ENCODE measurements at regions not wholly inside any gene's neighbourhood (a gene's known extent, or its start where the extent isn't known, plus 50 kb on each side); places are given as distances from the start of the nearest gene placed in this dataset.
"Not testable (repeated sequence)": the region's sequence is repeated elsewhere in the genome, so short reads cannot be mapped to it uniquely, and the experiment has no call there.

DNA sequence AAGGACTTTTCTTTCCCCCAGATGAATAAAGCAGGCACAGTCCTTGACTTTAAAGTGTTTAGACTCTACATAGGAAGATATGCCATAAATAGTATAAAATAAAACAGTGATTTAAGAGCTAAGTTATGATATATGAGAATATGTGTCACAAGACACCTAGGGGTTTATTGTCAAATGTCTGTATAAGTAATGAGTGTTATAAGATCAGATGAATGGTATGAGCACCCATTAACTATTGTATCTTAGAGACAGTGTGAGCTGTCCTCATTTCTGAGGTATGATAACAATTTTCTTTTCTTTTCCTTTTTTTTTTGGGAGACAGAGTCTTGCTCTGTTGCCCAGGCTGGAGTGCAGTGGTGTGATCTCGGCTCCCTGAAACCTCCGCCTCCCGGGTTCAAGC lies 365.3 kb downstream of the RND3 start:
- Histone ChIP-seq H3K36me3 (ENCODE audit: control insufficient read depth, insufficient read depth, low read length) (no peaks in the 10 kb centered on the region), H3K27ac (ENCODE audit: insufficient read depth, low read length) (no peak overlapping the region), H3K4me3 (replicated peaks in 1 of 4; ENCODE audit: control extremely low read depth in 1 of 4, insufficient read depth in 1 of 4, low read depth in 3 of 4, low read length in 4 of 4) (no peak overlapping the region), H3K9ac (ENCODE audit: insufficient read depth, low read length) (no peak overlapping the region), H3K27me3 (ENCODE audit: control insufficient read depth, insufficient read depth, low read length) (no peaks in the 10 kb centered on the region), H2AFZ (ENCODE audit: low read length) (no peak overlapping the region), H3K4me2 (ENCODE audit: extremely low read depth, insufficient read depth, low read length) (no peak overlapping the region), H3K9me3 (ENCODE audit: control insufficient read depth, insufficient read depth, low read depth, low read length) (no peaks in the 10 kb centered on the region), H3K79me2 (ENCODE audit: control insufficient read depth, insufficient read depth, low read length) (no peaks in the 10 kb centered on the region), H4K20me1 (ENCODE audit: control insufficient read depth, extremely low read depth, insufficient read depth, low read length) (no peaks in the 10 kb centered on the region), H3K4me1 (ENCODE audit: control insufficient read depth, extremely low read depth, insufficient read depth, low read length) (peaks cover 4% of the 10 kb centered on the region)
- no peak for TF ChIP-seq EZH2 (IDR thresholded peaks at IDR 0.05; ENCODE audit: low read length, missing control alignments)
- TF ChIP-seq, protein P1, sequence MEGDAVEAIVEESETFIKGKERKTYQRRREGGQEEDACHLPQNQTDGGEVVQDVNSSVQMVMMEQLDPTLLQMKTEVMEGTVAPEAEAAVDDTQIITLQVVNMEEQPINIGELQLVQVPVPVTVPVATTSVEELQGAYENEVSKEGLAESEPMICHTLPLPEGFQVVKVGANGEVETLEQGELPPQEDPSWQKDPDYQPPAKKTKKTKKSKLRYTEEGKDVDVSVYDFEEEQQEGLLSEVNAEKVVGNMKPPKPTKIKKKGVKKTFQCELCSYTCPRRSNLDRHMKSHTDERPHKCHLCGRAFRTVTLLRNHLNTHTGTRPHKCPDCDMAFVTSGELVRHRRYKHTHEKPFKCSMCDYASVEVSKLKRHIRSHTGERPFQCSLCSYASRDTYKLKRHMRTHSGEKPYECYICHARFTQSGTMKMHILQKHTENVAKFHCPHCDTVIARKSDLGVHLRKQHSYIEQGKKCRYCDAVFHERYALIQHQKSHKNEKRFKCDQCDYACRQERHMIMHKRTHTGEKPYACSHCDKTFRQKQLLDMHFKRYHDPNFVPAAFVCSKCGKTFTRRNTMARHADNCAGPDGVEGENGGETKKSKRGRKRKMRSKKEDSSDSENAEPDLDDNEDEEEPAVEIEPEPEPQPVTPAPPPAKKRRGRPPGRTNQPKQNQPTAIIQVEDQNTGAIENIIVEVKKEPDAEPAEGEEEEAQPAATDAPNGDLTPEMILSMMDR (conservative IDR thresholded peaks at IDR 0.05 in 1 of 2, IDR thresholded peaks at IDR 0.05 in 1 of 2; ENCODE audit: low read depth in 1 of 2, low read length in 2 of 2) = no peak
- peak in 1 of 2 donors; percentile 25 for DNase-seq (ENCODE audit: low read depth in 2 of 2)

DNA sequence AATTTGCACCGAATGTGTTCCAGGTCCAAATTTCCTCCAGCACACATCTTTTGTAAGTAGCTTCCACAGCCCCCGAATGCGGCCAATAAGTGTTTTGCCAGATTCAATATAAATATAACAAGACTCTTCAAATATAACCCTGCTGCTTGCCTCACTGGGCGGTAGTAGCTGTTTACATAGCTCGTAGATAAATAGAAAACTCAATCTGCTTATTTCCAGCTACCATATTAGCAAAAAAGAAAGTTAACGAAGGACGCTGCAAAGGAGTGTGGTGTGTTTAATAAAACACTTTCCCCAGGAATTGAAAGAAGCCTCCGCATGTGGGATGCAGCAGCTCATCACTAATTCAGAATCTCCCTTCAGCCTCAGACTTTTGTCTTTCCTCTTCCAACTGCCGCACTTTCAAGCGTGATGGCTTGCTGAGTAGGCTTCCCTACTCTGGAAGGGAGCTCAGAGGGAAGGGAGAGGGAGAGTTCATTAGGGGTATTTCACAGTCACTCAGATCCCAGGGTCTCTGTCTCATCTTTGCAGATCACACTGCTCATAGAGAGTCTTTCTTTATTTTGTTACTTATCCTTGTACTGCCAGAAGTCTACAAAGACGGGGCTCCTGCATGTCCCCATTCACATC lies 367.0 kb downstream of the RND3 start:
- DNase-seq (ENCODE audit: low read depth in 2 of 2) = no peak
- H2AFZ ChIP-seq (ENCODE audit: low read length) = peak overlapping the region; percentile 9
- H3K27me3 ChIP-seq (ENCODE audit: control insufficient read depth, insufficient read depth, low read length) = no peaks in the 10 kb centered on the region
- no peak overlapping the region for H3K27ac ChIP-seq (ENCODE audit: insufficient read depth, low read length)
- no peak for TF ChIP-seq EZH2 (IDR thresholded peaks at IDR 0.05; ENCODE audit: low read length, missing control alignments)
- TF ChIP-seq, protein P1 (conservative IDR thresholded peaks at IDR 0.05 in 1 of 2, IDR thresholded peaks at IDR 0.05 in 1 of 2; ENCODE audit: low read depth in 1 of 2, low read length in 2 of 2) = no peak
- H3K4me2 ChIP-seq (ENCODE audit: extremely low read depth, insufficient read depth, low read length) = peak overlapping the region; percentile 70
- no peaks in the 10 kb centered on the region for H4K20me1 ChIP-seq (ENCODE audit: control insufficient read depth, extremely low read depth, insufficient read depth, low read length)
- H3K36me3 ChIP-seq (ENCODE audit: control insufficient read depth, insufficient read depth, low read length) = no peaks in the 10 kb centered on the region
- no peaks in the 10 kb centered on the region for H3K79me2 ChIP-seq (ENCODE audit: control insufficient read depth, insufficient read depth, low read length)
- peak overlapping the region in 3 of 4 experiments; percentile 6 to 40 (median 35) for H3K4me3 ChIP-seq (replicated peaks in 1 of 4; ENCODE audit: control extremely low read depth in 1 of 4, insufficient read depth in 1 of 4, low read depth in 3 of 4, low read length in 4 of 4)
- no peaks in the 10 kb centered on the region for H3K9me3 ChIP-seq (ENCODE audit: control insufficient read depth, insufficient read depth, low read depth, low read length)
- no peak overlapping the region for H3K9ac ChIP-seq (ENCODE audit: insufficient read depth, low read length)
- H3K4me1 ChIP-seq (ENCODE audit: control insufficient read depth, extremely low read depth, insufficient read depth, low read length) = no peaks in the 10 kb centered on the region

DNA sequence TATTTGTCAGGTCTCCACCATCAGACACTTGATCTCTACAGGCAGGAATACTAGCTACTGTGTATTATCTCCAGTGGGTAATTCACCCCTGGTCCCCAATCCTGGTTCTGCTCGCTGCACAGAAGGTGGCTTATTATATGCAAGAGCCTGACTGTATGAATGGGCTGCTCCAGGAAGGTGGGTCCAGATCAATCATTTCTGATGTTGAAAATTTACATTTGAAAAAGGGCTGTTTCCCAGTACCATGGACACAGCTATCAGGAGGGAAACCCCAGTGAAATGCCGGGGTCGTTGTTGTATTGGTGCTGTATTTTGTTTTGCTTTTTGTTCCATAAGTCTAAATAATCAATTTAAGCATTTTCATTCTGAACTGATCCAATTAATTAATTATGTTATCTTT lies 367.6 kb downstream of the RND3 start:
- Histone ChIP-seq H3K27me3 (ENCODE audit: control insufficient read depth, insufficient read depth, low read length) (no peaks in the 10 kb centered on the region), H3K79me2 (ENCODE audit: control insufficient read depth, insufficient read depth, low read length) (no peaks in the 10 kb centered on the region), H3K9ac (ENCODE audit: insufficient read depth, low read length) (no peak overlapping the region), H3K9me3 (ENCODE audit: control insufficient read depth, insufficient read depth, low read depth, low read length) (no peaks in the 10 kb centered on the region), H3K27ac (ENCODE audit: insufficient read depth, low read length) (no peak overlapping the region), H4K20me1 (ENCODE audit: control insufficient read depth, extremely low read depth, insufficient read depth, low read length) (no peaks in the 10 kb centered on the region), H3K4me3 (replicated peaks in 1 of 4; ENCODE audit: control extremely low read depth in 1 of 4, insufficient read depth in 1 of 4, low read depth in 3 of 4, low read length in 4 of 4) (no peak overlapping the region), H3K36me3 (ENCODE audit: control insufficient read depth, insufficient read depth, low read length) (no peaks in the 10 kb centered on the region), H3K4me1 (ENCODE audit: control insufficient read depth, extremely low read depth, insufficient read depth, low read length) (no peaks in the 10 kb centered on the region), H2AFZ (ENCODE audit: low read length) (no peak overlapping the region), H3K4me2 (ENCODE audit: extremely low read depth, insufficient read depth, low read length) (no peak overlapping the region)
- no peak for DNase-seq (ENCODE audit: low read depth in 2 of 2)
- no peak for TF ChIP-seq EZH2 (IDR thresholded peaks at IDR 0.05; ENCODE audit: low read length, missing control alignments)
- TF ChIP-seq, protein P1 (conservative IDR thresholded peaks at IDR 0.05 in 1 of 2, IDR thresholded peaks at IDR 0.05 in 1 of 2; ENCODE audit: low read depth in 1 of 2, low read length in 2 of 2) = no peak

GRCh38 chr2:150114089-150114488 lies 373.4 kb downstream of the RND3 start:
- not testable (repeated sequence) for H3K9me3 ChIP-seq (ENCODE audit: control insufficient read depth, insufficient read depth, low read depth, low read length); H2AFZ ChIP-seq (ENCODE audit: low read length); H3K27ac ChIP-seq (ENCODE audit: insufficient read depth, low read length); H3K4me3 ChIP-seq (replicated peaks in 1 of 4; ENCODE audit: control extremely low read depth in 1 of 4, insufficient read depth in 1 of 4, low read depth in 3 of 4, low read length in 4 of 4); H3K79me2 ChIP-seq (ENCODE audit: control insufficient read depth, insufficient read depth, low read length); H3K9ac ChIP-seq (ENCODE audit: insufficient read depth, low read length); H3K4me1 ChIP-seq (ENCODE audit: control insufficient read depth, extremely low read depth, insufficient read depth, low read length); H3K36me3 ChIP-seq (ENCODE audit: control insufficient read depth, insufficient read depth, low read length); DNase-seq (ENCODE audit: low read depth in 2 of 2); H3K4me2 ChIP-seq (ENCODE audit: extremely low read depth, insufficient read depth, low read length); H4K20me1 ChIP-seq (ENCODE audit: control insufficient read depth, extremely low read depth, insufficient read depth, low read length); H3K27me3 ChIP-seq (ENCODE audit: control insufficient read depth, insufficient read depth, low read length)

Data from fibroblast of lung (primary cell).